Stimulated activated CD4-positive, alpha-beta T cell treated with anti-CD3 and anti-CD28 coated beads, Interleukin-2, amount 100 ng/mL, for 4 hours (primary cell): ENCODE measurements at regions not wholly inside any gene's neighbourhood (a gene's known extent, or its start where the extent isn't known, plus 50 kb on each side); places are given as distances from the start of the nearest gene placed in this dataset.

ENCODE experiments used
- DNase-seq: peaks from one replicate; pipeline ENCODE4 v3.0.0-alpha.2; 2020; ENCODE audit warnings: low read depth

GRCh38 chr3:102529452-102529851 is 94.6 kb downstream of the ZPLD1 start:
- no peak for DNase-seq

- no peak for DNase-seq
Observed at GRCh38 chr3:102530415-102531181, 95.8 kb downstream of the ZPLD1 start.

GRCh38 chr3:102531686-102532085 is 96.9 kb downstream of the ZPLD1 start:
- no peak for DNase-seq

GRCh38 chr3:102532901-102533300 is 98.1 kb downstream of the ZPLD1 start:
- no peak for DNase-seq

- no peak for DNase-seq
Observed at GRCh38 chr3:102533784-102534183, 99.0 kb downstream of the ZPLD1 start.

GRCh38 chr3:102536456-102536855 is 101.6 kb downstream of the ZPLD1 start:
- no peak for DNase-seq

GRCh38 chr3:102537123-102537522 is 102.3 kb downstream of the ZPLD1 start:
- no peak for DNase-seq

GRCh38 chr3:102544741-102545140 is 109.9 kb downstream of the ZPLD1 start:
- DNase-seq, result no peak

GRCh38 chr3:102545276-102545675 is 110.5 kb downstream of the ZPLD1 start:
- DNase-seq, result no peak

GRCh38 chr3:102553876-102554275 is 119.1 kb downstream of the ZPLD1 start:
- DNase-seq, result no peak

- no peak for DNase-seq
Observed at GRCh38 chr3:102570511-102570910, 135.7 kb downstream of the ZPLD1 start.

- no peak for DNase-seq
Observed at GRCh38 chr3:102571006-102571405, 136.2 kb downstream of the ZPLD1 start.

- no peak for DNase-seq
Observed at GRCh38 chr3:102571720-102572384, 137.0 kb downstream of the ZPLD1 start.

- no peak for DNase-seq
Observed at GRCh38 chr3:102573483-102574028, 138.7 kb downstream of the ZPLD1 start.

GRCh38 chr3:102574355-102574754 is 139.5 kb downstream of the ZPLD1 start:
- DNase-seq, result no peak

- DNase-seq, result no peak
Observed at GRCh38 chr3:102576651-102577050, 141.8 kb downstream of the ZPLD1 start.

- no peak for DNase-seq
Observed at GRCh38 chr3:102577082-102577789, 142.4 kb downstream of the ZPLD1 start.

GRCh38 chr3:102580760-102581159 is 145.9 kb downstream of the ZPLD1 start:
- DNase-seq, result no peak

- no peak for DNase-seq
Observed at GRCh38 chr3:102586485-102586884, 151.7 kb downstream of the ZPLD1 start.

- no peak for DNase-seq
Observed at GRCh38 chr3:102593812-102594602, 159.2 kb downstream of the ZPLD1 start.

- no peak for DNase-seq
Observed at GRCh38 chr3:102595057-102595456, 160.2 kb downstream of the ZPLD1 start.
